ENCODE measurements at regions not wholly inside any gene's neighbourhood (a gene's known extent, or its start where the extent isn't known, plus 50 kb on each side); places are given as distances from the start of the nearest gene placed in this dataset.

- ATAC-seq (ENCODE audit: low FRiP score in 2 of 2), result peak in 1 of 2 donors; percentile 53
- 79 to 88% methylated on average over 18 of the region's 18 CpGs for WGBS, 2 donors
These were observed 202.4 kb downstream of the SH2D4B start for GRCh38 chr10:80739963-80740715.

GRCh38 chr10:80741278-80741677, 203.6 kb downstream of the SH2D4B start:
- Histone ChIP-seq H3K4me1 (no peaks in the 10 kb centered on the region), H3K27me3 (no peaks in the 10 kb centered on the region), H3K27ac (no peak overlapping the region), H3K4me3 (no peak overlapping the region), H3K36me3 (no peaks in the 10 kb centered on the region), H3K9me3 (no peaks in the 10 kb centered on the region)
- DNase-seq (no peak), ATAC-seq (ENCODE audit: low FRiP score in 2 of 2) (no peak)
- 91 to 100% methylated on average over 2 of the region's 2 CpGs for WGBS, 2 donors
- TF ChIP-seq POLR2A (IDR thresholded peaks at IDR 0.05), result no peak
- TF ChIP-seq POLR2AphosphoS5 (IDR thresholded peaks at IDR 0.05), result no peak
- TF ChIP-seq EP300 (IDR thresholded peaks at IDR 0.05), result no peak
- no peak for TF ChIP-seq CTCF (IDR thresholded peaks at IDR 0.05)

More at GRCh38 chr10:80739963-80740715, 202.4 kb downstream of the SH2D4B start:
- Histone ChIP-seq H3K4me1 (no peaks in the 10 kb centered on the region), H3K27ac (no peak overlapping the region), H3K4me3 (no peak overlapping the region), H3K36me3 (no peaks in the 10 kb centered on the region), H3K9me3 (no peaks in the 10 kb centered on the region), H3K27me3 (no peaks in the 10 kb centered on the region)
- no peak for DNase-seq
- TF ChIP-seq EP300 (IDR thresholded peaks at IDR 0.05) (no peak), CTCF (IDR thresholded peaks at IDR 0.05) (no peak), POLR2A (IDR thresholded peaks at IDR 0.05) (no peak), POLR2AphosphoS5 (IDR thresholded peaks at IDR 0.05) (no peak)

- Histone ChIP-seq H3K36me3 (no peaks in the 10 kb centered on the region), H3K9me3 (no peaks in the 10 kb centered on the region), H3K27ac (no peak overlapping the region), H3K4me1 (no peaks in the 10 kb centered on the region), H3K4me3 (no peak overlapping the region), H3K27me3 (no peaks in the 10 kb centered on the region)
- no peak for ATAC-seq (ENCODE audit: low FRiP score in 2 of 2)
- TF ChIP-seq CTCF (IDR thresholded peaks at IDR 0.05) (no peak), EP300 (IDR thresholded peaks at IDR 0.05) (no peak), POLR2AphosphoS5 (IDR thresholded peaks at IDR 0.05) (no peak), POLR2A (IDR thresholded peaks at IDR 0.05) (no peak)
- DNase-seq, result no peak
- 90 to 97% methylated on average over 3 of the region's 3 CpGs for WGBS, 2 donors
These were observed 212.6 kb downstream of the SH2D4B start for GRCh38 chr10:80750268-80750667.

- 90 to 94% methylated on average over 1 of the region's 1 CpG for WGBS, 2 donors
- TF ChIP-seq POLR2AphosphoS5 (IDR thresholded peaks at IDR 0.05), result no peak
- no peak for TF ChIP-seq CTCF (IDR thresholded peaks at IDR 0.05)
- no peak for TF ChIP-seq POLR2A (IDR thresholded peaks at IDR 0.05)
- no peak for TF ChIP-seq EP300 (IDR thresholded peaks at IDR 0.05)
- ATAC-seq (ENCODE audit: low FRiP score in 2 of 2), result no peak
These were observed 214.2 kb downstream of the SH2D4B start for GRCh38 chr10:80751940-80752339.

GRCh38 chr10:80753612-80754011, 215.9 kb downstream of the SH2D4B start:
- WGBS, 2 donors, result 20 to 47% methylated on average over 1 of the region's 1 CpG
- H3K27me3 ChIP-seq, result no peaks in the 10 kb centered on the region
- H3K9me3 ChIP-seq, result no peaks in the 10 kb centered on the region
- no peak overlapping the region for H3K27ac ChIP-seq
- H3K36me3 ChIP-seq, result no peaks in the 10 kb centered on the region
- TF ChIP-seq EP300 (IDR thresholded peaks at IDR 0.05) (no peak), POLR2AphosphoS5 (IDR thresholded peaks at IDR 0.05) (no peak), CTCF (IDR thresholded peaks at IDR 0.05) (no peak), POLR2A (IDR thresholded peaks at IDR 0.05) (no peak)
- no peak overlapping the region for H3K4me3 ChIP-seq
- no peaks in the 10 kb centered on the region for H3K4me1 ChIP-seq
- ATAC-seq (ENCODE audit: low FRiP score in 2 of 2) (no peak), DNase-seq (no peak)

More at GRCh38 chr10:80751940-80752339, 214.2 kb downstream of the SH2D4B start:
- no peaks in the 10 kb centered on the region for H3K4me1 ChIP-seq
- no peaks in the 10 kb centered on the region for H3K36me3 ChIP-seq
- no peaks in the 10 kb centered on the region for H3K9me3 ChIP-seq
- no peak for DNase-seq
- H3K27me3 ChIP-seq, result no peaks in the 10 kb centered on the region
- H3K27ac ChIP-seq, result no peak overlapping the region
- H3K4me3 ChIP-seq, result no peak overlapping the region
